HG03139 (cell line): ENCODE measurements at regions not wholly inside any gene's neighbourhood (a gene's known extent, or its start where the extent isn't known, plus 50 kb on each side); places are given as distances from the start of the nearest gene placed in this dataset.

Experiments
- ATAC-seq: cut with Tn5 transposase; IDR thresholded peaks from one replicate; pipeline ENCODE4 v1.9.1; 2021; ENCODE audit not compliant: unreplicated experiment

- no peak for ATAC-seq
Observed at GRCh38 chr6:159100395-159101182, 55.8 kb upstream of the TAGAP start.

DNA sequence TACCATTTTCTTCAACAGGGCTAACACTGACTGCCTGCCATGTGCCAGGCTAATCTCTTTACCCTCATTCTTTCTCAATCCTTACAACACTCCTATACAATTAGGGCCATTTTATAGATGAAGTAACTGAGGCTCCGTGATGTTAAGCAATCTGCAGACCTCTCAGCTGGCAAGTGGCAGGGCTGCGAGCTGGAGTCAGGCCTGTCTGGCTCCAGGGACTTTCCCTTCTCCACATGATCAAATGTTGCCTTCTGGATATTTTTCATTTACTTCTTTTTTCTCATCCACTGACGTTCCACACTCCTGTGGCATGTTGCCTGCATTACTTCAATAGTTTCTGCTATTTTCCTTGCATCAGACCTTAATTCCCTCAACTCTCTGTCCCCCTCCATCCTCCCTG is 55.2 kb upstream of the TAGAP start:
- ATAC-seq = no peak

- ATAC-seq = no peak
Observed at GRCh38 chr6:159099276-159099675, 54.5 kb upstream of the TAGAP start.

GRCh38 chr6:159098636-159099106 is 53.9 kb upstream of the TAGAP start:
- no peak for ATAC-seq

GRCh38 chr6:159097256-159097655 is 52.5 kb upstream of the TAGAP start:
- ATAC-seq = no peak

- ATAC-seq = no peak
Observed at GRCh38 chr6:159095616-159096015, 50.8 kb upstream of the TAGAP start.

DNA sequence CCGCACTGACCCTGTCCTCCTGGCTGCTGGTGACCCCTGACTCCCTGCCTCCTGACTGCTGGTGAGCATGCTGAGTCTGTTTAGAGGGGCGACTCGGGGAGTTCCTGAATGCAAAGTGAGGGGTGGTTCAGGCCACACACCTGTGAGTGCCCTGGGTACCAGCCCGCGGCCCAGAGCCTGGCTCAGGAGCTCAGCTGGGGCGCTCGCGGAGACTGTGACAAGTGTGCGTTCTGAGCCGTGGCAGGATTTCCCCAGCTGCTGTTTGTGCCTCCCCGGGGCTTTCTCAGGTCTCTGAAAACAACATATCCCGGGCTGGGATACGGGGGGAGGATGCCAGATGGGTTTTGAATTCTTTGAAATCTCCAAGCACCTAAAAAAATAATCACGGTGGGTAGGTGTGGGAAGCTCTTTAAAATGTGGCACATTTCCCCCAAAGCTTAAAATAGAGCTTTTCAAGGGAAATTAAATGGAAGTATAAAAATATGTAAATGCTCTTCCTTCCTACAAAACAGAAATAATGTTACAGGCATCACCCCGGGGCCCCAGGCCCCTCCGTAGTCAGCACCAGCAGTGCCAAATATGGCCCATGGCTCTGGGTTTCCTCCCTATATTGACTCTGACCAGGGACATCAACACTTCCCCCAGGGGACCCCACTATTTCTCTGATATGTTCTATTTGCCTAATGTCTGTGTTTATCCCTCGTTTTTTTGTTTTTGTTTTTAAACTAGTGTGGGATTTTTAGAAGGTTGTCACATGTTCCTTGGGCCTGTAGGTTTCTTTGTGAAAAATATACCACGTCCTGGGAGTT is 49.9 kb upstream of the TAGAP start:
- no peak for ATAC-seq
